Pancreas (tissue), 10 donors: ENCODE measurements at regions not wholly inside any gene's neighbourhood (a gene's known extent, or its start where the extent isn't known, plus 50 kb on each side); places are given as distances from the start of the nearest gene placed in this dataset.
"Not testable (repeated sequence)": the region's sequence is repeated elsewhere in the genome, so short reads cannot be mapped to it uniquely, and the experiment has no call there.

ENCODE experiments used
- ATAC-seq, 4 donors: fragments of 200-7000 bp; cut with Tn5 transposase; one replicate each; pipeline versions ENCODE4 v1.8.0 to v1.9.1; 2020; ENCODE audit warnings: mild to moderate bottlenecking in 4 of 4, moderate library complexity in 4 of 4
- DNase-seq, 6 donors: peaks; one replicate each; pipeline ENCODE4 v3.0.0-alpha.2; 2020
- FAIRE-seq: peaks from 2 replicates; lab custom pipeline; 2012; peaks lifted over from hg19 to GRCh38; lab: Jason Lieb, UNC
- H3K27ac ChIP-seq, 4 donors: fragments of 200-600 bp; sonication (generic); 1 replicate in 3 of 4; 2 replicates in 1 of 4; pipeline versions ENCODE4 v1.5.0 to v1.8.0; 2020
- H3K27me3 ChIP-seq, 4 donors: fragments of 200-600 bp; one replicate each; pipeline ENCODE4 v1.8.0; 2021
- H3K36me3 ChIP-seq, 3 donors: fragments of 200-600 bp; sonication (generic) in 1 of 3; one replicate each; pipeline versions ENCODE4 v1.5.0 to v1.8.0; 2020 to 2021
- H3K4me1 ChIP-seq, 3 donors: fragments of 200-600 bp; one replicate each; pipeline ENCODE4 v1.8.0; 2021
- H3K4me3 ChIP-seq, 4 donors: fragments of 200-600 bp; sonication (generic) in 2 of 4; one replicate each; pipeline versions ENCODE4 v1.5.0 to v1.8.0; 2020 to 2021
- H3K9me3 ChIP-seq, 4 donors: fragments of 200-600 bp; one replicate each; pipeline ENCODE4 v1.8.0; 2021
- WGBS, 2 donors: extraction: QIAGEN DNeasy Blood & Tissue Kit; methylation state at CpG; one replicate each; pipeline ENCODE4 v1.1.7; 2013; 5-methylcytosine and 5-hydroxymethylcytosine counted together
- intact Hi-C, 3 donors: fragments of 100-400 bp; cut with DNase I; formaldehyde crosslinking; loops; one replicate each; pipeline versions ENCODE4 v1.11.1 to v1.14.2; 2022
- TF ChIP-seq, protein P1 (sequence below), 4 donors: fragments of 200-600 bp; sonication (generic) in 3 of 4; IDR thresholded peaks; one replicate each; pipeline versions ENCODE4 v1.5.0 to v1.8.0; 2021; ENCODE audit warnings: antibody characterized with exemption in 4 of 4
- donor health status: healthy with polysubstance abuse.
- donor health status: DM: no; HTN: no; CAD: no; lungs with moderate emphysema.
- donor health status: DM: no; HTN: no; CAD: no.
- donor health status: control.
- donor health status: control.
- donor health status: Bipolar disorder and iron deficiency.
- donor health status: DM: yes; HTN: yes; CAD: no.
- donor health status: DM: no; HTN: no; CAD: no.
- donor health status: DM: no; HTN: no; CAD: no.
- donor health status: DM: yes; HTN: yes; CAD: no.

- Histone ChIP-seq H3K4me1 (peaks cover 4 to 15% (median 6%) of the 10 kb centered on the region in 3 donors), H3K36me3 (no peaks in the 10 kb centered on the region), H3K4me3 (peak overlapping the region; percentile 57 to 85 (median 72)), H3K9me3 (no peaks in the 10 kb centered on the region), H3K27me3 (no peaks in the 10 kb centered on the region), H3K27ac (peak overlapping the region; percentile 63 to 81 (median 80))
- TF ChIP-seq, protein P1, sequence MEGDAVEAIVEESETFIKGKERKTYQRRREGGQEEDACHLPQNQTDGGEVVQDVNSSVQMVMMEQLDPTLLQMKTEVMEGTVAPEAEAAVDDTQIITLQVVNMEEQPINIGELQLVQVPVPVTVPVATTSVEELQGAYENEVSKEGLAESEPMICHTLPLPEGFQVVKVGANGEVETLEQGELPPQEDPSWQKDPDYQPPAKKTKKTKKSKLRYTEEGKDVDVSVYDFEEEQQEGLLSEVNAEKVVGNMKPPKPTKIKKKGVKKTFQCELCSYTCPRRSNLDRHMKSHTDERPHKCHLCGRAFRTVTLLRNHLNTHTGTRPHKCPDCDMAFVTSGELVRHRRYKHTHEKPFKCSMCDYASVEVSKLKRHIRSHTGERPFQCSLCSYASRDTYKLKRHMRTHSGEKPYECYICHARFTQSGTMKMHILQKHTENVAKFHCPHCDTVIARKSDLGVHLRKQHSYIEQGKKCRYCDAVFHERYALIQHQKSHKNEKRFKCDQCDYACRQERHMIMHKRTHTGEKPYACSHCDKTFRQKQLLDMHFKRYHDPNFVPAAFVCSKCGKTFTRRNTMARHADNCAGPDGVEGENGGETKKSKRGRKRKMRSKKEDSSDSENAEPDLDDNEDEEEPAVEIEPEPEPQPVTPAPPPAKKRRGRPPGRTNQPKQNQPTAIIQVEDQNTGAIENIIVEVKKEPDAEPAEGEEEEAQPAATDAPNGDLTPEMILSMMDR (IDR thresholded peaks at IDR 0.05): no peak
- ATAC-seq: peak; percentile 100
- intact Hi-C loops: no loop called here
- peak; percentile 93 for FAIRE-seq
- WGBS, 2 donors: 7% methylated on average over 39 of the region's 39 CpGs
- peak; percentile 76 to 96 (median 93) for DNase-seq
Observed at GRCh38 chrX:73943693-73944562, 91.4 kb upstream of the XIST start.

- Histone ChIP-seq H3K27me3 (peaks cover 0 to 8% (median 0%) of the 10 kb centered on the region in 4 donors), H3K36me3 (no peaks in the 10 kb centered on the region), H3K9me3 (no peaks in the 10 kb centered on the region), H3K4me3 (no peak overlapping the region), H3K27ac (no peak overlapping the region), H3K4me1 (peaks cover 0 to 13% (median under 1%) of the 10 kb centered on the region in 3 donors)
- TF ChIP-seq, protein P1 (IDR thresholded peaks at IDR 0.05): no peak
- FAIRE-seq (no peak), ATAC-seq (no peak), DNase-seq (no peak)
- 59 to 71% methylated on average over 2 of the region's 2 CpGs for WGBS, 2 donors
- intact Hi-C loops: no loop called here
Observed at GRCh38 chrX:73940893-73941470, 88.5 kb upstream of the XIST start.

DNA sequence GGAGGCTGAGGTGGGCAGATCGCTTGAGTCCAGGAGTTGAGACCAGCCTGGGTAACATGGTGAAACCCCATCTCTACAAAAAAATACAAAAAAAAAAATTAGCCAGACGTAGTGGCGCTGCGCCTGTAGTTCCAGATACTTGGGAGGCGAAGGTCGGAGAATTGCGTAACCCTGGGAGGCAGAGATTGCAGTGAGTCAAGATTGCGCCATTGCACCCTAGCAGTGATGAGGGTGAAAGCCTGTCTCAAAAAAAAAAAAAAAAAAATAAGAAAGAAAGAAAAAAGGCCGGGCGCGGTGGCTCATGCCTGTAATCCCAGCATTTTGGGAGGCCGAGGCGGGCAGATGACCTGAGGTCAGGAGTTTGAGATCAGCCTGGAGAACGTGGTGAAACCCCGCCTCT, 85.3 kb upstream of the XIST start:
- H3K9me3 ChIP-seq, ATAC-seq, H3K27ac ChIP-seq, DNase-seq, H3K27me3 ChIP-seq, H3K4me3 ChIP-seq, FAIRE-seq, H3K36me3 ChIP-seq, intact Hi-C loops, H3K4me1 ChIP-seq: not testable (repeated sequence)
- 90 to 92% methylated on average over 15 of the region's 15 CpGs for WGBS, 2 donors

GRCh38 chrX:73932522-73932921, 80.0 kb upstream of the XIST start:
- WGBS, 2 donors: 85 to 93% methylated on average over 2 of the region's 2 CpGs
- Histone ChIP-seq H3K27me3 (peaks cover 0 to 8% (median 3%) of the 10 kb centered on the region in 4 donors), H3K36me3 (no peaks in the 10 kb centered on the region), H3K27ac (no peak overlapping the region), H3K4me3 (no peak overlapping the region), H3K4me1 (no peaks in the 10 kb centered on the region), H3K9me3 (no peaks in the 10 kb centered on the region)
- TF ChIP-seq, protein P1 (IDR thresholded peaks at IDR 0.05): no peak
- intact Hi-C loops: no loop called here
- FAIRE-seq (no peak), ATAC-seq (no peak), DNase-seq (no peak)

DNA sequence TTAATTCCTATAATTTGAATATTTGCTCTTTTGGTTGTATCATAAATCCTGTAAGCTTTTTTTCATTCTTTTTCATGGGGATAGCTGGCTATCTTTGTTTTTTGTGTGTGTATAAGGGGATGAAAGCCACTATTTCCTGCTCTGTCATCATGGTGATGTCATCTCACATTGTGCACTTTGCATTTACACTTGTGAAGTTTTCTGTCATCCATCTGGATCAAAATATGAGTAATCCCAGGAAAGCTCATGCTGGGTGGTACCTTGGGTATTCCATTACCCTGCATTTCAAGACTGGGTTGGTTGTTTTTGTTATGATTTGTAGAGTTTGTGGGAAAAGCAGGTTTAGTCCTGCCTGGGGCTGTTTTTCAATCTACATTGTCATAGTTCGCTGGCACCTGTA, 77.8 kb upstream of the XIST start:
- Histone ChIP-seq H3K27ac (no peak overlapping the region), H3K4me1 (no peaks in the 10 kb centered on the region), H3K36me3 (no peaks in the 10 kb centered on the region), H3K4me3 (no peak overlapping the region), H3K27me3 (peaks cover 0 to 5% (median 0%) of the 10 kb centered on the region in 4 donors), H3K9me3 (no peaks in the 10 kb centered on the region)
- no peak for ATAC-seq
- no peak for FAIRE-seq
- 82 to 100% methylated on average over 1 of the region's 1 CpG for WGBS, 2 donors
- intact Hi-C loops: no loop called here
- TF ChIP-seq, protein P1 (IDR thresholded peaks at IDR 0.05): no peak
- DNase-seq: no peak
